WTC11 (cell line): ENCODE measurements at regions not wholly inside any gene's neighbourhood (a gene's known extent, or its start where the extent isn't known, plus 50 kb on each side); places are given as distances from the start of the nearest gene placed in this dataset.

Source experiments
- CTCF ChIP-seq: fragments of 200-600 bp; IDR thresholded peaks from 2 replicates; pipeline ENCODE4 v1.8.0; 2022; ENCODE audit warnings: antibody characterized with exemption
- E2F5 ChIP-seq: sonication (generic); formaldehyde crosslinking; IDR thresholded peaks from 2 replicates; pipeline ENCODE4 v1.8.1; 2022; ENCODE audit warnings: mild to moderate bottlenecking, moderate library complexity, missing genetic modification reagents
- ETV6 ChIP-seq: sonication (generic); formaldehyde crosslinking; IDR thresholded peaks from 2 replicates; pipeline ENCODE4 v1.8.1; 2022; ENCODE audit warnings: mild to moderate bottlenecking, missing genetic modification reagents
- FOXJ3 ChIP-seq: sonication (generic); formaldehyde crosslinking; IDR thresholded peaks from 2 replicates; pipeline ENCODE4 v1.9.0; 2021; ENCODE audit warnings: missing genetic modification reagents, mild to moderate bottlenecking, borderline replicate concordance
- NFATC4 ChIP-seq: fragments of 250-450 bp; sonication (Bioruptor Pico); IDR thresholded peaks from 2 replicates; pipeline ENCODE4 v1.9.0; 2021; ENCODE audit warnings: mild to moderate bottlenecking
- NR1H2 ChIP-seq: sonication (generic); formaldehyde crosslinking; IDR thresholded peaks from 2 replicates; pipeline ENCODE4 v1.9.0; 2021; ENCODE audit warnings: mild to moderate bottlenecking, moderate library complexity, missing genetic modification reagents
- USF1 ChIP-seq: sonication (generic); formaldehyde crosslinking; IDR thresholded peaks from 2 replicates; pipeline ENCODE4 v1.8.0; 2022; ENCODE audit warnings: mild to moderate bottlenecking, missing genetic modification reagents
- ZNF121 ChIP-seq: sonication (generic); formaldehyde crosslinking; IDR thresholded peaks from 2 replicates; pipeline ENCODE4 v1.8.0; 2023; ENCODE audit warnings: missing genetic modification reagents
- ZNF219 ChIP-seq: sonication (generic); formaldehyde crosslinking; IDR thresholded peaks from 2 replicates; pipeline ENCODE4 v1.8.0; 2023; ENCODE audit warnings: missing genetic modification reagents, mild to moderate bottlenecking, borderline replicate concordance
- ZNF317 ChIP-seq: sonication (generic); formaldehyde crosslinking; IDR thresholded peaks from 2 replicates; pipeline ENCODE4 v1.8.1; 2023; ENCODE audit warnings: low read depth, mild to moderate bottlenecking, moderate library complexity, missing genetic modification reagents, borderline replicate concordance
- ZNF671 ChIP-seq: fragments of 250-450 bp; sonication (Bioruptor Pico); IDR thresholded peaks from 2 replicates; pipeline ENCODE4 v1.8.0; 2021; ENCODE audit warnings: mild to moderate bottlenecking
- TF ChIP-seq, protein P1 (sequence below): sonication (generic); formaldehyde crosslinking; IDR thresholded peaks from 2 replicates; pipeline ENCODE4 v1.8.1; 2023; ENCODE audit warnings: mild to moderate bottlenecking, missing genetic modification reagents
- TF ChIP-seq, protein P2 (sequence below): sonication (generic); formaldehyde crosslinking; IDR thresholded peaks from 2 replicates; pipeline ENCODE4 v1.8.1; 2023; ENCODE audit warnings: mild to moderate bottlenecking, missing genetic modification reagents, moderate library complexity

DNA sequence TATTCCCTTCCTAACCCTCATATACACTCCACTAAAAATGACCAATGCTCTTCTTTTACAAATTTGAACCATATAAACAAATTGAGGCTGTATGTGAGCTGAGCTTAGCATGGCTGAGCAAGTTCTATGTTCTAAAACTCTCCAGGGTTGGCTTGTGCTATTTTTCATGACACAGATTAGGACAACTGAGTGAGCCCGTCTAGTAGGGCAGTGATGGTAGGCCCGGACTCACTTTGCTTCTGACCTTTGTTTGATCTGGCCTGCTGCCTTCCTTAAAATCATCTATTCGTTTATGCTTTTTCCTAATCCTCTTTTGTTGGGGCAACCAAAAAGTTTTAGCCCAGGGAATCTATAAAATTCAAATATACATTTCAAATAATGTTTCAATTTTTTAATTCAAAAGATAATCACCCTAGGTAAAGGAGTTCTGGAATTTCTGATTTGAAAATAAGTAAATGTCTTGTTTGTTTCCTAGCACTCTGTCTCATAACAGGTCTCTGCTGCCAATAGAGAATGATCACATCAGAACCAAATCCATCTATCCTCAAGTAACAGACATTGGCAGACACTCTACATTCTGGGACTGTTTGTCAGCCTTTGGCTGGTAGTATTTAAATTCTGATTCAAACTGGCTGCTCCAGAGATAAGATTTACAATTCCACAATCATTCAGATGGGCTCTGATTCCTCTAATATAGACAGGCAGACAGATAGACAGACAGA is 217.0 kb upstream of the TARS1 start:
- TF ChIP-seq CTCF (no peak), ZNF671 (no peak), FOXJ3 (no peak), USF1 (CRISPR knock-in tag) (no peak), NR1H2 (no peak), ZNF219 (CRISPR knock-in tag) (no peak), ZNF317 (CRISPR knock-in tag) (no peak), ETV6 (CRISPR knock-in tag) (no peak), ZNF121 (CRISPR knock-in tag) (no peak), E2F5 (CRISPR knock-in tag) (no peak), NFATC4 (CRISPR knock-in tag) (no peak)
- TF ChIP-seq, protein P1, sequence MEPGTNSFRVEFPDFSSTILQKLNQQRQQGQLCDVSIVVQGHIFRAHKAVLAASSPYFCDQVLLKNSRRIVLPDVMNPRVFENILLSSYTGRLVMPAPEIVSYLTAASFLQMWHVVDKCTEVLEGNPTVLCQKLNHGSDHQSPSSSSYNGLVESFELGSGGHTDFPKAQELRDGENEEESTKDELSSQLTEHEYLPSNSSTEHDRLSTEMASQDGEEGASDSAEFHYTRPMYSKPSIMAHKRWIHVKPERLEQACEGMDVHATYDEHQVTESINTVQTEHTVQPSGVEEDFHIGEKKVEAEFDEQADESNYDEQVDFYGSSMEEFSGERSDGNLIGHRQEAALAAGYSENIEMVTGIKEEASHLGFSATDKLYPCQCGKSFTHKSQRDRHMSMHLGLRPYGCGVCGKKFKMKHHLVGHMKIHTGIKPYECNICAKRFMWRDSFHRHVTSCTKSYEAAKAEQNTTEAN (CRISPR knock-in tag) = no peak
- TF ChIP-seq, protein P2, sequence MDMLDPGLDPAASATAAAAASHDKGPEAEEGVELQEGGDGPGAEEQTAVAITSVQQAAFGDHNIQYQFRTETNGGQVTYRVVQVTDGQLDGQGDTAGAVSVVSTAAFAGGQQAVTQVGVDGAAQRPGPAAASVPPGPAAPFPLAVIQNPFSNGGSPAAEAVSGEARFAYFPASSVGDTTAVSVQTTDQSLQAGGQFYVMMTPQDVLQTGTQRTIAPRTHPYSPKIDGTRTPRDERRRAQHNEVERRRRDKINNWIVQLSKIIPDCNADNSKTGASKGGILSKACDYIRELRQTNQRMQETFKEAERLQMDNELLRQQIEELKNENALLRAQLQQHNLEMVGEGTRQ = no peak
